ENCODE measurements at regions not wholly inside any gene's neighbourhood (a gene's known extent, or its start where the extent isn't known, plus 50 kb on each side); places are given as distances from the start of the nearest gene placed in this dataset.

- Histone ChIP-seq H3K27me3 (ENCODE audit: insufficient read depth, low read length) (peaks cover 47% of the 10 kb centered on the region), H4K20me1 (ENCODE audit: insufficient read depth) (no peaks in the 10 kb centered on the region), H3K27ac (ENCODE audit: low read depth, low read length) (no peak overlapping the region), H3K4me2 (ENCODE audit: low read length) (no peak overlapping the region), H3K36me3 (ENCODE audit: control insufficient read depth in 1 of 2, insufficient read depth in 2 of 2, low read length in 2 of 2) (no peaks in the 10 kb centered on the region), H2AFZ (ENCODE audit: low read depth, low read length, poor library complexity, severe bottlenecking) (no peak overlapping the region), H3K9ac (ENCODE audit: low read length) (no peak overlapping the region), H3K79me2 (ENCODE audit: insufficient read depth, low read length) (no peaks in the 10 kb centered on the region), H3K9me2 (ENCODE audit: insufficient read depth) (no peaks in the 10 kb centered on the region), H3K4me3 (replicated peaks in 1 of 2; ENCODE audit: low read depth in 1 of 2, low read length in 2 of 2) (no peak overlapping the region), H3K4me1 (ENCODE audit: control insufficient read depth in 1 of 2, insufficient read depth in 2 of 2, low read length in 2 of 2) (no peaks in the 10 kb centered on the region), H3K9me3 (ENCODE audit: control insufficient read depth in 1 of 2, insufficient read depth in 1 of 2, low read depth in 1 of 2, low read length in 2 of 2) (no peaks in the 10 kb centered on the region)
- intact Hi-C loops (cut with micrococcal nuclease): loop anchor here (10.0 kb wide), 1 partner anchor 212 kb away; no protein-coding TSS in a partner anchor
- POLR2A ChIA-PET: no interaction called here
- TF ChIP-seq EGR1 (IDR thresholded peaks at IDR 0.05; ENCODE audit: low read depth): no peak
- TF ChIP-seq ZNF274 (IDR thresholded peaks at IDR 0.05; ENCODE audit: low read depth, low read length): no peak
- TF ChIP-seq SP1 (IDR thresholded peaks at IDR 0.05; ENCODE audit: low read depth): no peak
- TF ChIP-seq ZBTB33 (IDR thresholded peaks at IDR 0.05; ENCODE audit: extremely low read depth, insufficient replicate concordance, low read length): no peak
- no peak for TF ChIP-seq EZH2phosphoT487 (IDR thresholded peaks at IDR 0.05; ENCODE audit: borderline replicate concordance)
- TF ChIP-seq EZH2 (IDR thresholded peaks at IDR 0.05): no peak
- no peak for TF ChIP-seq SRF (IDR thresholded peaks at IDR 0.05; ENCODE audit: low read depth)
- TF ChIP-seq ATF3 (IDR thresholded peaks at IDR 0.05): no peak
- no peak for TF ChIP-seq YY1 (IDR thresholded peaks at IDR 0.05; ENCODE audit: extremely low read depth, insufficient replicate concordance, low read depth, low read length)
- no peak for TF ChIP-seq POLR2AphosphoS5 (IDR thresholded peaks at IDR 0.05; ENCODE audit: low read depth, low read length)
- no peak for TF ChIP-seq JUND (IDR thresholded peaks at IDR 0.05)
- no TSS peak for BruUV-seq (replicated peaks)
- no peak for DNase-seq (ENCODE audit: low read depth, low spot score)
- CTCF ChIA-PET: no interaction called here
- RAD21 ChIA-PET (ENCODE audit: low non-redundant PET in 1 of 2, low total read pairs in 2 of 2, uncharacterized antibody in 2 of 2, unreplicated experiment in 2 of 2): no interaction called here
- no peak for ATAC-seq
These were observed 165.3 kb upstream of the GAS1 start for GRCh38 chr9:87112656-87113055.

All from HCT116 (cell line).